HUDEP-2 (cell line): ENCODE measurements at regions not wholly inside any gene's neighbourhood (a gene's known extent, or its start where the extent isn't known, plus 50 kb on each side); places are given as distances from the start of the nearest gene placed in this dataset.
"Not testable (repeated sequence)": the region's sequence is repeated elsewhere in the genome, so short reads cannot be mapped to it uniquely, and the experiment has no call there.

Experiments used
- DNase-seq, 76 experiments: peaks; one replicate each; lab custom pipeline; 2025; ENCODE audit not compliant: unreplicated experiment in 76 of 76; lab: John Stamatoyannopoulos, UW

GRCh38 chr7:119660080-119660479 is 612.9 kb upstream of the KCND2 start:
- DNase-seq, result no peak

GRCh38 chr7:119664601-119665000 is 608.4 kb upstream of the KCND2 start:
- DNase-seq, result no peak

DNA sequence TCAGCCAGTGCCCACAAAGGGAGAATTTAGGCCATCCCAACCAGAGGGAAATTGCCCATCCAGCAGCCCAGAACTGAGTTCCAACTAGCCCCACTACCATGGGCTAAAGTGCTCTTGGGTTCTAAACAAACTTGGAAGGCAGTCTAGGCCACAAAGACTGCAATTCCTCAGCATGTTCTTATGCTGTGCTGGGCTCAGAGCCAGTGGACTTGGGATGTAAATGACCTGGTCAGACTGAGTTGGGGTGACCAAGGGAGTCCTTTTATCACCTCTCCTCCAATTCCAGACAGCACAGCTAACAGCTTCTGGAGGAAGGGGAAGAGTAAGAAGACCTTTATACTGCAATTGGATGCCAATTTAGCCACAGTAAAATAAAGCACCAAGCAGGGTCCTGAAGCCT is 607.2 kb upstream of the KCND2 start:
- DNase-seq, result no peak

DNA sequence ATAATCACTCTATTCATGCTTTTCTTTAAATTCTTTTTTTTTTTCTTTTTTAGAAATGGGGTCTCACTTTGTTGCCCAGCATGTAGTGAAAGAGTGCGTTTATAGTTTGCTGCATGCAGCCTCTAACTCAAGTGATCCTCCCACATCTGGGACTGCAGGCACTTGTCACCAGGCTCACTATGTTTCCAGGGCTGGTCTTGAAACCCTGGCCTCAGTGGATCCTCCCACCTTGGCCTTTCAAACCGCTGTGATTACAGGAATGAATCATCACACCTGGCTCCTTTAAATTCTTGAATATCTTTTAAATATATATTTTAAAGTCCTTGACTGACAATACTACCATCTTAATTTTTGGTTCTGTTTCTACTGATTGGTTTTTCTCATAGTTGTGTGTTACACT is 591.6 kb upstream of the KCND2 start:
- no peak for DNase-seq

- DNase-seq, result no peak
Observed at GRCh38 chr7:119684763-119685162, 588.2 kb upstream of the KCND2 start.

DNA sequence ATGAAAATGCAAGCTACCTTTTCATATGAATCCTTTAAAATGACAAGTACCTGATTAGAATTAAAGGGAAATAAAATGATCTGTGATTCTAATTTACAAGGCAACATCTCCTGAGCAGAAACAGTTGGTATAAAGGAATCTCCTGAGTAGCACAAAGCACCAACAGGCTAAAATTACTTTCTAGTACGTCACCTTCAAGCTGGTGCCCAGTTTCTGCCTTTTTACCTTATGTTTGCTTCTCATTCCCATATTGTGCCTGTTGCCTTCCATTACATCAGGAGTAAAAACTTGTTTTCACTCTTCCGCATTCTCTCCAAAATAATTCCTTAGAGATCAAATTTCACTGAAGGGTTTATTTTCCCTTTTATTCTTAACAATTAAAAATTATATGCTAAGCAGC is 587.1 kb upstream of the KCND2 start:
- no peak for DNase-seq

GRCh38 chr7:119688831-119689230 is 584.1 kb upstream of the KCND2 start:
- no peak for DNase-seq

- DNase-seq, result no peak
Observed at GRCh38 chr7:119692541-119692940, 580.4 kb upstream of the KCND2 start.

GRCh38 chr7:119694506-119694905 is 578.5 kb upstream of the KCND2 start:
- DNase-seq, result no peak

- no peak for DNase-seq
Observed at GRCh38 chr7:119696336-119696735, 576.6 kb upstream of the KCND2 start.

DNA sequence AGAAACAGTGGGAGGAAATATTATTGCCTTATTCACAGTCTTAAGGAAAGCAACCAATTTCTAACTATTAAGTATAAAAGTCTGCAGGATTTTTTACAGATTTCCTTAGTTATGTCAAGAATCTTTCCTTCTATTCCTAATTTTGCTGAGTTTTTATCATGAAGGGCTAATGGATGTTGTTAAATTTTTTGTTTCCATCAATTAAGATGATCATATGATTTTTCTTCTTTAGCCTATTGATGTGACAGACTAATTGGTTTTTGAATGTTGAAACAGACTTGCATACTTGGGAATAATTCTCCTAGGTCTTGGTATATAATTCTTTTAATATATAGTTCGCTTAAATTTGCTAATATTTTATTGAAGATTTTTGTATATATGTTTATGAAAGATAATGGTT is 569.1 kb upstream of the KCND2 start:
- no peak for DNase-seq

GRCh38 chr7:119706608-119707007 is 566.4 kb upstream of the KCND2 start:
- DNase-seq, result no peak

GRCh38 chr7:119708891-119709290 is 564.1 kb upstream of the KCND2 start:
- no peak for DNase-seq

DNA sequence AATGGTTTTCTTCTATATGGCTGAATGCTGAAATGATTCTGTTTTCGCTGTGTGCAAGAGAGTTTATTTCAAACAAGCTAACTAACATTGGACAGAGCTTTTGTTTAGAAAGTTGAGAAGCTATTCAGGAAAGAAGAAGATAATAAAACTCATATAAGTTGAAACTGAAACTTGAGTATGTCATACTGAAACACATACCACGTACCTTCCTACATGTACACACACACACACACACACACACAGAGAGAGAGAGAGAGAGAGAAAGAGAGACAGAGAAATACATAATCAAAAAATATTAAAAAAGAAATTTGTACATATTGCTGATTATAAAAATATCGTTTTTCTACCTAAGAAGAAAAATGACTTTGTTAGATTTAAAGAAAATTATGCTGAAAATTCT is 561.9 kb upstream of the KCND2 start:
- DNase-seq, result no peak

DNA sequence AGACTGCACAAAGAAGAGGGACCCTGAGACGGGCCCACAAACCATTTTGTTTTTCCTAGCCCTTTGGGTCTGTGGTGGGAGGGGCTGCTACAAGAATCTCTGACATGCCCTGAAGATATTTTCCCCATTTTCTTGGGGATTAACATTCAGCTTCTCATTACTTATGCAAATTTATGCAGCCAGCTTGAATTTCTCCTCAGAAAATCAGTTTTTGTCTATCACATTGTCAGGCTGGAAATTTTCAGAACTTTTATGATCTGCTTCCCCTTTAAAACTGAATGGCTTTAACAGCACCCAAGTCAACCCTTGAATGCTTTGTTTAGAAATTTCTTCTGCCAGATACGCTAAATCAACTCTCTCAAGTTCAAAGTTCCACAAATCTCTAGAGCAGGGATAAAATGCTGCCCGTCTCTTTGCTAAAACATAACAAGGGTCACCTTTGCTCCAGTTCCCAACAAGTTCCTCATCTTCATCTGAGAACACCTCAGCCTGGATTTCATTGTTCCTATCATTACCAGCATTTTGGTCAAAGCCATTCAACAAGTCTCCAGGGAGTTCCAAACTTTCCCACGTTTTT is 560.0 kb upstream of the KCND2 start:
- DNase-seq, result no peak

DNA sequence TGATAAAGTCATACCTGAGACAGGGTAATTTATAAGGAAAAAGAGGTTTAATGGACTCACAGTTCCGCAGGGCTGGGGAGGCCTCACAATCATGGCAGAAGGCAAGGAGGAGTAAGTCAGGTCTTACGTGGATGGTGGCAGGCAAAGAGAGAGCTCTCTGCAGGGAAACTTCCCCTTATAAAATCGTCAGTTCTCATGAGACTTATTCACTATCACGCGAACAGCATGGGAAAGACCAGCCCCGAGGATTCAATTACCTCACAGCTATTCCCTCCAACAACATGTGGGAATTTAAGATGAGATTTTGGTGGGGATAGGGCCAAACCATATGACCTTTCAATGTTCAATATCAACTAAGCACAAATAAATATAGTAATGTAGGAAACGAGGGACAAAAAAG is 559.4 kb upstream of the KCND2 start:
- no peak for DNase-seq

- DNase-seq, result no peak
Observed at GRCh38 chr7:119720541-119720940, 552.4 kb upstream of the KCND2 start.

DNA sequence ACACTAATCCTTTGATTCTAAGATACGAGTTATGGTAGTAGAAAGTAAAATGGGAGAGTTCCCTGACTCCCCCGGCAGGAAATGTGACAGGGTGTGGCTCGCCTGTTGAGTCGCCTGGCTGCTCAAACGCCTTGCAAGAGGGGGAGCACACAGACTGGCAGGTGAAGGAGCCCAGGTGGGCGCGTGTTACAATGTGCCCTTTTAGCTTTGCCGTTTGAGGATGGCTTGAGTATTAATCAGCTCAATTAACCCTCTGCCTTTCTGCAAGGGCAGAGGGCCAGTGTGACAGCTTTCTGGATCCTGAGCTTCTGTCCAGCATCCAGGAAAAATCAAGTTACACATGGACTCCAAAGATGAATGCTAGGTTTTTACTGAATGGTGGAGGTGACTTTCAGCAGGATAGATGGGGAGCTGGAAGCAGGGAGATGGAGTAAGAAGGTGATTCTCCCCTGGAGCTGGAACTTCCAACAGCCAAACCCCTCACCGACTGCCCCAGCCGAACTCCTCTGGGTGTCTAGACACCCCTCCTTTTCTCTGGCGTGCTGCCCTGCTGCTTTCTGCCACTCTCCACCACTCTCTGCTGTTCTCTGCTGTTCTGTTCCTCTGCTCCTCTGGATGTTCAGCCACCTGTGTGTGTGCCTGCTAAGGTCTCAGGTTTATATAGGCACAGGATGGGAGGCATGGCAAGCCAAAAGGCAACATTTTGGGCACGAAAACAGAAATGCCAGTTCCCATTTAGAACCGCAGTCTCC is 548.8 kb upstream of the KCND2 start:
- DNase-seq, result no peak

DNA sequence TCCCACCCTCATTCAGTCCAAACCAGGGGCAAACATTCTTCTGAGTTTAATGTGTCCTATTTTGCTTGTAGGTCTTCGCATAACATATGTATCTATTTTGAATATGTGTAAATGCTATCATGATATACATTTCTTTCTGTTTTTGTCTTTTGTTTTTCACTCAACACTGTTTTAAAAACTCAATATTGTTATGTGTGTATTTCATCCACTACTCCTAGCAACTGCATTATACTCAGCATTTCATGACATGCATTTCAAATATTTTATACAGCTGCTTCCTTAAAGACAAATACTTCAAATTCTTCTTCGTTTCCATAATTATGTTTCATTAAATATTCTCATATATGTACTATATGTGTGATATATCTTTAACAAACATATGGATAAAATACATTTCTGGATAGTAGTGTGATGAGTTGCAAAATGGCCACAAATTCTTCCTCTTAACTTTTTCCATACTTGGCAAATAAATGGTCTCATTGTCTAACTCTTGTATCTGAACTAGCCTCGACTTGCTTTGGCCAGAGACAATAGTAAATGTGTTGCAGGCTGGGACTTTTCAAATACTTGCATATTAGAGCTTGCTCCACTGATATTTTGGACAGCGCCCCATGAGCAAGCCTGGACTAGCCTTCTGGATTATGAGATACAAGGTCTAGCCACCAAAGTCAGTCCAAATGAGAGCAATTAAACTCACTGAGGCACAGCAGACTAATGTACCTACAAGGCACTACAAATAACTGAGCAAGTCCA is 539.7 kb upstream of the KCND2 start:
- no peak for DNase-seq

DNA sequence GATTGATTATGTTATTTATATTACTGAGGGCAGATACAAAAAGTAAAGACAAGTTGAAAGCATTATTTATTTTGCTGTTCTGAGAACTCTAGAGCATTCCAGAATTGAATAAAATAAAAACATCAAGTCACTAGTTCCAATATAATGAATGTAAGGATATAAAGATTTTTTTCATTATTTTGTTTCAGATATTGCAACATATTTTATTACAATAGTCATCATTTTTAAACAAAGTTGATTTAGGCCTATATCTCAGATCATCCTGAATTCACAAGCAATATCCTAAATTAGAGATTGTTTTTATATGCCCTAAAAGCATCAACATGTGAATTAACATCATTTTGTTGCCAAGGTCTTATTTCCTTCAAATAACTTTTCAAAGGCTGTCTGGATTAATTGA is 535.6 kb upstream of the KCND2 start:
- no peak for DNase-seq

- DNase-seq, result not testable (repeated sequence)
Observed at GRCh38 chr7:119745280-119745679, 527.7 kb upstream of the KCND2 start.

GRCh38 chr7:119748251-119748860 is 524.6 kb upstream of the KCND2 start:
- no peak for DNase-seq
